Dedifferentiated amniotic fluid mesenchymal stem cell (primary cell): ENCODE measurements at regions not wholly inside any gene's neighbourhood (a gene's known extent, or its start where the extent isn't known, plus 50 kb on each side); places are given as distances from the start of the nearest gene placed in this dataset.
"Not testable (repeated sequence)": the region's sequence is repeated elsewhere in the genome, so short reads cannot be mapped to it uniquely, and the experiment has no call there.

ENCODE experiments used
- DNase-seq: peaks from one replicate; pipeline ENCODE4 v3.0.0-alpha.2; 2016; ENCODE audit errors: extremely low spot score

DNA sequence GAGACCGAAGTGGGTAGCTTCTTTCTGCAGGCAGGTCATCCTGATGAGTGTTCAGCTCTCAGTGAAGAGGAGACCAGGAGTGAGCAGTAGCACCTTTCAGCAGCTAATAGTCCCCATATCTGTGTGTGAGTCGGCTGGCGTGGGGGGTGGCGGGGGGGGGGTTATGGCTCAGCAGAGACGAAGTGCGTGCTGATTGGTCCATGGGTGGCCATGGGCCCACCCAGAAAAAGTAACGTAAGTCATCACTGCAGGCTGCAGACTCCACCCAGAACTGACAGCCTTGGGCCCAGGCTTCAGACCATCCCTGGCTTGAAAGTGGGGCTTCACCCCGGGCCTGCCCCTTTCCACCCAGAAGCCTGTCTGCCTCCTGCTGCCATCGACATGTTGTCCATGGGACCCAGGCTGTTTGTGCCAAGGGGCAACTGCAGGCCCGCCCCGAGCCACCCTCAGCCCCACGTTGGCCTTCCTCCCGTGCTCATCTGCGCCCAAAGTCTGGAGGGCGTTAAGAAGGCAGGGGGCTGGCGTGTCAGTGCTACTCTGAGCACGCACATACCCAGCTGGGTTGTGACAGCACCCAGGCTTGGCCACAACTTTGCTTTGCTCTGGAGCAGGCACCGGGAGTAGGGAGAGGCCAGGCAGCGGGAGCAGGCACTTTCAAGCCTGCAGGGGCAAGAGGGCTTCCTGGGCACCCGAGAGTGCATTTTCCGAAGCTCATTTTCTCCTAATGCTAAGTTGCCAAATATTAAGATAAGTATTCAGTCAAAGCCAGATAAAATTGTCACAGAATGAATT lies 511.7 kb upstream of the CDIN1 start:
- no peak for DNase-seq

DNA sequence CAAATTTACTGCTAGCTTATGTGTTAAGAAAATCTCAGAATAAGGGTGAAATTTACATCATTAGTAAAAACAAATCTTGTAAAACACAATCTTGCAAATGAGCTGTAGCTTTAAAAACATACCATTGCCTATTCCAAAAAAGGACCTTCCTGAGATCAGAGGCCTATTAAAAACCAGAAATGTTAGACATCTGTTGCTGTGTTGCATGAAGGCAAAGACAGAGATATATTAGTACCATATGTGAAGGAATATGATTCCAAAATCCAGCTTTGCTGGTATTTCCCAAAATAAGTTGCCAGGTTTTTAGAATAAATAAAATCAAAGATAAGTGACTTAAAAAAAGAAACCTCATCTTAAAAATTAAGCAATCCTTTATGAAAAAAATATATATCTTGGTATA lies 504.1 kb upstream of the CDIN1 start:
- peak; percentile 66 for DNase-seq

DNA sequence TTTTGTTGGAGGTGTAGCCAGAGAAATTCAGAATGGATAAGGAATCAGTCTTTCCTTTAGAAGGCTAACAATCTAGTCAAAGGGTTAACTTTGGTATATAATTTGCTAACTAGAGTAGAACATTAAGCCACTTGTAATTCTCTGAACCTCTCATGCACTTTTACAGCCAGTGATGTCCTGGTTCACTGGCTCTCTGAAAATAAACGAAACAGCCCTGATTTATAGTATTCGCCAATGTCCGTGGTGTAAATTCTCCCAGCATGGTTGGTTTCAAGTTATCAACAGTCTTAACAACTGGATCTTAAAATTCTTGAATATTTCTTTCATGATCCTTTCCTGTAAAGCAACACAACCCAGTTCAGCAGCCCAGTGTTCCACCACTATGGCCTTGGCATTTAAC lies 500.4 kb upstream of the CDIN1 start:
- no peak for DNase-seq

DNA sequence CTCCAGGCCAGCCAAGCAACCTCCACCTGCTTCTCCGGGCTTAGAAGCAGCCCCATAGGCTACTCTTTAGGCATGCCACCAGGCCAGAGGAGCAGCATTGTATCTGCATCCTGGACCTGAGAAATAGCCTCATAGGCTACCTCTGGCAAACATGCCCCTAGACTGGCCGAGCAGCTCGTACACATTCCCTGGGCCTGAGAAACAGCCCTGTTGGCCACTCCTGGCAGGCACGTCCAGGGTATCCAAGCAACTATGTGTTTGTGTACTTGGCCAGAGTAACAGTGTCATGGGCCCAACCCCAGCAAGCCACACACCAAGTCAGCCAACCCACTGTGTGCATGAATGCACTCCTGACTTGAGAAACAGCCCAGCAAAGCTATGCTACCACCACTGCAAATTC lies 498.7 kb upstream of the CDIN1 start:
- no peak for DNase-seq

DNA sequence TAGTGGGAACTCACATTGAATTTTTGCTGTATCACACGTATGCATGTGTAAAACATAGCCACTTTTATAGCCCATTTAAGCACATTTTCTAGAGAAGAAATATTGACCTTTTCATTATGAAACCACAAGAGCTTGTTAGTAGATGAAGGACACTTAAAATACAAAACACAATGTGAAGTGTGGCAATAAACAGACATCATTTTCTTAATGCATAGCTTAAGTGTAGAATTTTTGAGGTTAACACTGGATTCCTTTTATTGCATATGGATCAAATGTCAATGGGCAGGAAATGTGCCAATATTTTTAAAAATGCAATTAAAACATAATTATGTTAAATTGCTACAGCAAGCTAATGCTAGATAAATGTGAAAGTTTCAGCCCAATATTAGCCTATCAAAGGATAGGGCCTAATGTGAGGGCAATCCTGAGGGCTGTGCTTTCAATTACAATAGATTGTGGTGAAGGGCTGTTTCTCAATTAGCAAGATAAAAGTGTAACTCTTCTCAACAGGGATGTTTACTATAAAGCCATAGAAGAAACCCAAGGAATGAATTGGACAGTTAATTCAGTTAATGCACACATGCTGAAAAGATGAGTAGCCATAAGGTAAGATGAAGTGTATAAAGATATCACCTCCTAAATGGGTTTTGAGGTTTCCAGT lies 489.0 kb upstream of the CDIN1 start:
- no peak for DNase-seq

DNA sequence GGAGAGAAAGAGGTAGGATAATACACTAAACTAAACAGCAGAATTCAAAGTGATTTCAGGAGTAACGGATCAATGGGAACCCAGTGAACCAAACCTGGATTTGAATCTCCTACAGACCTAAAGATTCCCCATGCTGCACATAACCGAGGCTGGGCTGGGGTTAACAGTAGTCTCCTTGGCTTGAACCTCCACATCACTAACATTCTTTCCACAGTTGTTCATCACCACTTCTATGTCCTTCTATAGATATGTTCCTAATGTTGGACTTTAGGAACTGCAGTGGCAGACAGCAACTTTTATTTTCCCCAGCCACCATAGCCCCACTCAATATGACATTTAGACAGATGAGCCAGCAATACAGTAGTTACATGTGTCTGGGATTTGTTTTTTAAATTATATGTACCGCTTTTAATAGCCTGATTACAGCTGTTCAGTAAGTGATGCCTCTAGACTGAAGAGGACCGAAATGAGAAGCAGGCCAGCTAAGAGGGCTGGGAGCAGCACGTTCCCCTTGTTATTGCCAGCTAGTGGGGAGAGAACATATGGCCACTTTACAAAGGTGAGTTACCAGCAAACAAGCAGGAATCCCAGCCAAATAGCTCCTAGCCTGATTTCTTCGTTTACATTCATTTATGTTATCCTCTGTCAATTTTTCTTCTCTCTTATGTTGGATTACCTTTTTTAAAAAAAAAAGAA lies 472.6 kb upstream of the CDIN1 start:
- no peak for DNase-seq

DNA sequence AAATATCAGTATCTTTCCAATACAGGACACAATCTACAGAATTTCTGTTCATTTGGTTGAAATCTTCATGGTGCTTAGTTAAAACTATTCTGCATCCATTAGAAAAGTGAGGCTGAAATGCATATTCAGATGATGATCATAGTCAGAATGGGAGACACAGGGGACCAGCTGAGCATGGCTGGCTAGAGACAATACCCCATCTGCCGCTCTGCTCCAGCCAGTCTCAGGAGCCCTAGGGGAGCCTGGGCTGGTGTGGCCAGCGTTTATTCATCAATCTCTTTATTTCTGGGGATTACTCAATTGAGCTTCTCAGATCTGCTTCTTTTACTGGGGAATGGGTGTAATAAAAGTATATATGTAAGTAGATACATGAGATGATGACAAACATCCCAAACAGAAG lies 470.9 kb upstream of the CDIN1 start:
- DNase-seq: no peak

DNA sequence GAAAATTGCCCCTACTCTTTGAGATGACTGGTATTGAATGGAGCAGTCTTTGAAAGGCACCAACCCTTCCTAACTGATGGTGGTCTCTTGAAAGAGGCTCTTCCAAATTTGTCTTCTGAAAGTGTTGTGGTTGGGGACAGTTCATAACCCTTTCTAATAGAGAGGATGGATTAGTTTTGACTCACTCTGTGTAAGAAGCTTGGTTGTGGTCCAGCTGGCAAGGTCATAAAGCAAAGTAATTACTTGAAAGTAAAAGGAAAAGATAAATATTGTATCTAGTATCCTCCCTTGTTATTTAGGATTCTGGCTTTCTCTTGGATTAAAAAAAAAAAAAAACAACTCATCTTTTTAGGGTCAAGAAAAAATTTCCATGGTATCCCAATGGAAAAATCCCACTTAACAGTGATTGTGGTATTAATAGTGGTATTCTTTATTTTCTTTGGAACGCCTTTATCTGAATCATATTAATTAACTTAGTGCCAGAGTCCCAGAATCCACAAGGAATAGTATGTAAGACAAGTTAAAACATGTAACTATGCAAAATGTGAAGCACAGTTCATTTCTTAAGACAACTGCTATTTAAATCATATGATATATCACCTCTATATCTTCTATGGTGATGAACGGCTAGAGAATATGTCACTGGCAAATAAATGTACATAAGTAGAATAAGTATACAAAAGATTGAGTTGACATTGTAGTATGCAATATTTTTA lies 469.3 kb upstream of the CDIN1 start:
- DNase-seq: no peak

DNA sequence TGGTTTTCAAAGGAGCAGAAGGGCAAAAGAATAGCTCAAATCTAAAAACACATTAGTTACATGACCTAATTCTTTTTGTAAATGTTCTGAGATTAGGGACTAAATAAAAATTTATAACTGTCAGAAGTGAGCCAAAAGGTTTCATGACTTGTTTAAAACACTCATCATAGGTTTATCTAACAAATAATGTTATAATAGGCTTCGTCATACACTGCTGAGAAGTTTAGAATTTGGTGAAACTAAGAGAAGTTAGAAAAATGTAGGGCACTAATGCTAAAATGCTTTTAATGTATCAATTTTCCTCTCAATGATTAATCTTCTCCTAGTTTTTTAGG lies 468.8 kb upstream of the CDIN1 start:
- no peak for DNase-seq

DNA sequence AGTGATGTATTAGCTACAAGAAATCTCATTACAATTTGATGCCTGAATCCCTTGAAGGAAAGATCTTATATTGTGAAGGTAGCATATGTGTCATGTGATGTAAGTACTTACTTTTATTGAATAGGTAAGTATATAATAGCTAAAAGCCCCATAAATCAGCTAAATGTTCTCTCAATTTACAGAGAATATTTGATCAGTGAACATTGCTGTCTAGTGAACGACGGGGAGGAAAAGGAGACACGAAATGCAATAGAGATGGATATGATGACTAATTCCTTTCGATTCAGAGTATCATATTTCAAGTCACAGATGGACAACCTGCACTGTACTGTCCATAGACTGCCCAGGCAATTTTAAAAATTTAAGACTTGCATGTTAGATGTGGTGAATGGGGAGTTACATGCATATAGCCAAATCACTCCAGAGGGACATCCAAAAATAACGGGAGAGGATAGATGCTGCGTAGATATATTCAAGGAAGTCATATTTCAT lies 462.1 kb upstream of the CDIN1 start:
- DNase-seq: no peak

DNA sequence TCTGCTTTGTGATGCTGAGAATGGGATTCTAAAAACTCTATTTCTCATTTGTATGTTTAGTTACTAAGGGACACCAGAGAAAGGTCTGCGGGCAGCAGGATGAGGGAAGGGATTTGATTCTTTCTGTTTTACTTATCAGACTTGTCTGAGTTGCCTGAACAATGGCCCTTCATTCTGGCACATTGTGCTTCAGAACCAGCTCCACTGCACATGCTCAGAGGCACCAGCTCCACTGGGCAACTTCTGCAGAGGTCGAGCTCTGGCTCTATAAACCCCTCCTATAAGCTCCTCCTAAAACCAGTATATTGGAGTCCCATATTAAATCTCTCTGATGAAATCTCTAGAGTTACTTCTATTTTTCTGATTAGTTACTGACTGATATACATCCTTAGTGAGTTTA lies 453.2 kb upstream of the CDIN1 start:
- DNase-seq: no peak

DNA sequence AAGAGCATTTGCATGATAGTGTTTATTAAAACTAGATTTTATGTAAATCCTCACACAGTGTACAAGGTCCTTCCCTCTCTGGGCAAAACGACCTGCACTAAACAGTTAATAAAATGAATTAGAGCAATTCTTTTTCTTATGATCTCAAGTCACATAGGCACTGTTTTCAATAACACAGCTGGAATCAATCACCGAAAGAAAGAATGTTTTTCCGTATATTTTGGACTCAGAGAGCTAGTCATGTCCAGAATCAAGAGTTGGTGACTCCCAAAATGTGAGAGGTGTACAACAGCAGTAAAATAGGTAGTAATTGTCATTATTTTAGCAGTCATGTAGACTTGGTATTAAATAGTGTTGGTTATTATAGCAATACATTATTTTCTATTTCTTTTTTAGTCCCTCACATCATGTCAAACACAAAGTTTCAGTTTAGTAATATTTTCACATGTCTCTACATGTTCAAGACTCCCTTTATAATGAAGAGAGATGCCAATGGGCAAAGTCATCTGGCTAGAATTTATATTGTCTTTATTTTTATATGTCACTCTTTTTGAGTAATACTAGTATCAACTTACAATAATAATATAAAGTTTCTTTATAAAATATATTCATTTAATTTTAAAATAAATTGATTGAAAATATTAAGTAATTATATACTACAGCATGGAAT lies 448.6 kb upstream of the CDIN1 start:
- DNase-seq: no peak

DNA sequence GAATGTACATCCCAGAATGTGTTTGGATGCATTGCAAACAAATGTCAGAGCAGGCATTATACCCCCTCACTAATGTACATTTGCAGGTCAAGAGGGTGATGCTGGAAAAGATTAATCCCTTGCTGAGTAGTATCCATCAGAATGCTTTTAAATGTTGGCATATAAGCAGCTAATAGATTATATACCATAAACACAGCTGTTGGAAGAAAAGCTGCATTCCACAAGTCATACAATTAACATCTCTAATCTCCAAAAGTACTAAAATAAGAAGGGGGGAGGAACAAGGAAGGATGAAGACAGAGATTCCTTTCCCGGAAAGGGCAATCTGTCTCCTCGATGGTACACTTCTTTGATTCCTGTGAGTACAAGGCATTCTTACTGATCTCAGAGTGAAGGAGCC lies 445.7 kb upstream of the CDIN1 start:
- DNase-seq: no peak

DNA sequence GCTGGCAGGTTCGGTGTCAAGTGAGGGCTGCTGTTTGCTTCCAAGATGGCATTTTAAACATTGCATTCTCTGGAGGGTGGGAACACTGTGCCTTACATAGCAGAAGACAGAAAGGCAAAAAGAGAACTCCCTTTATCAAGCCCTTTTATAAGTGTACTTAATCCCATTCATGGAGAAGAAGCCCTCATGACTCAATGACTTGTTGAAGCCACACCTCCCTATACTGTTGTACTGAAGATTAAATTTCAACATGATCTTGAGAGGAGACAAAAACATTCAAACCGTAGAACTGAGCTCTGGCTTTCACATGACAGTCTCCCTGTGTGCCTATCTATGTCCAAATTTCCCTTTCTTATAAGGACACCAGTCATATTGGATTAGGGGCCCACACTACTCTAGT lies 443.4 kb upstream of the CDIN1 start:
- no peak for DNase-seq

DNA sequence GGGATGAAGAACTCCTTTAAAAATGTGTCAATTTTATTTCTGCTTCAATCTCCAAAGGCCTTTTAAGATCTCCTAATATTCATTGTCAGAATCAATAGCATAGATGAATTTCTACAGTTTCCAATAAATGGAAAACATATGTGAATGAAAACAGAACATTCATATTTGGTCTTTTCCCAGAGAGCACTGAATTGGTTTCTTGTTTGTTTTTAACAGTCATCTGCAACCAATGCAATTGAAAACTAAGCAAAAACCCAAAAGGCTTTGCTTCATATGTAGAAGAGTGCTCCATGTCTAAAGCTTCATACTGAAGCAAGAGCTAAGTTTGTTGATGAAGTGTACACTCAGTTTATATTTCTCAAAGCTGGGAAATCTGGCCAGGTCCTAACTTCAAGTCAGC lies 426.5 kb upstream of the CDIN1 start:
- DNase-seq: no peak

DNA sequence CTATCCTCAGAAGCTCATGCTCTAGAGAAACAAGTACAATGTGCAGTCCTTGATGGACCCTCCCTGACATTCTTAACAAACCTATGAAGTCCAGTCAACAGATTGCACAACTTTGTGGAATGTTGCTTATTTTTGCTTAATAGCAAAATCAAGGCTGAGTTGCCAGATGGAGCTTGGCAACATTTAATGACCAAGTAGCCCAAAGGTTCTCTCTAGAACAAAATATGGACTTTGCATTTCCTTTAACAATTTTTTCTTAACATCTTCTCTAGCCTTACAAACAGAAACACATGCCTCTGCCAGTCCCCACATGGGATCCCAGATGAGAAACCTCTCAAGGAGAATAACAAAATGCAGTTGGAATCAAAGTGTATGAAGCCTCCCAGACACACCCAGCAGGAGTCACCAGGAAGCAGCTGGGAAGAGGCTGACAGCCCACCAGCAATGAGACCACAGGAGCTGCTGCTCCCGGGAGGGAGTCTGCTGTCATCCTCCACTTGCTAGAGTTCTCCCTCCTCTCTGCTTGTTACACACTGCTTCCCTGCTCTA lies 422.5 kb upstream of the CDIN1 start:
- peak; percentile 61 for DNase-seq

DNA sequence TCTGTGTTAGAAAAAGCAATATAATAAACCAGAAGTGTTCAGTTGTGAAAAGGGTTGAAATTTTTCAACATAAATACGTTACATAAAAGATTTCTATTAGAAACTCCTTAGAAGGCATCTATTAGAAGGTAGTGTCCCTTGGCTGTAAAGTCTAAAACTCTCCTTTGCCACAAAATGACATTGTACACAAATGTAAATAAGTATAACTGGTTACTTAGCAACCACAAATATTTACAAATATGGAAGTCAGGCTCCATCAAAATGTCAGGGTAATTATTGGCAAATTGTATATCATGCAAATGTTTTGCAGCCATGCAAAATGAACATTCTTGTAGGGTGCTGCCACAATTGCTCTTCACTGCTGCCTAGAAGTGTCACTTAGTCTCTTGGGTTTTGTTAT lies 419.1 kb upstream of the CDIN1 start:
- DNase-seq: no peak

DNA sequence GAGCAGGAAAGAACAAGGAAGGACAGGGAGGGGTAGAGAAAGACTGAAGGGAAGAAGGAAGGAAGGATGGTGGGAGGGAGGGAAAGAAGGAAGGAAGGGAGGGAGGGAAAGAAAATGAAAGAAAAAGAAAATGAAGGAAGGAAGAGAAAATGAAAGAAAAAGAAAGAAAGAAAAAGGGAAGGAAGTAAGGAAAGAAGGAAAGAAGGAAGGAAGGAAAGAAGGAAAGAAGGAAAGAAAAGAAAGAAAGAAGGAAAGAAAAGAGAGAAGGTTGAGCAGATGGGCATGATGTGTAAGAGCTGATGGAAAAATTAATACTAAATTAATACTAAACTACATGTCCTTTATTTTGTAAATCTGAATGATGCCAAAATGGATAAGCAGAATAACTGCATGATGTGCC lies 418.3 kb upstream of the CDIN1 start:
- no peak for DNase-seq

DNA sequence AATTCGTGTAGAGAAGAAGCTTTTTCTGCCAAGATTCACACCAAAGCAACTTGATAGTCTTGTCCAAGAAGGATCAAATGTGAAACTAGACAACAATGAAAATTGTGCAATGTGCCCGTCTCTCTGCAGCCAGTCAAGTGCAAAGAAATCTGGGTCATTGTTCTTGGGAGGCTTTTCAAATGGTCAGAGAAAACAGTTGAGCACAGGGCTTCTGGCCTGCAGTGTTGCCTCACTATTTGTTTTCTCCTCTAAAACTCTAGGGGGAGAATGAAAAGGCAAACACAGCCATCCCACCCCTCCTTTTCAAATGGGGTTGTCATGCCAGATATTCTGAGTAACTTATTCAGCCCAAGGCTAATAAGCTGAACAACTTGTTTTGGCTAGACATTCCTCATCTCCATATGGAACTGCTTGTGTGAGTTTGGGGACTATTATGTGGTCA lies 417.6 kb upstream of the CDIN1 start:
- peak; percentile 82 for DNase-seq

DNA sequence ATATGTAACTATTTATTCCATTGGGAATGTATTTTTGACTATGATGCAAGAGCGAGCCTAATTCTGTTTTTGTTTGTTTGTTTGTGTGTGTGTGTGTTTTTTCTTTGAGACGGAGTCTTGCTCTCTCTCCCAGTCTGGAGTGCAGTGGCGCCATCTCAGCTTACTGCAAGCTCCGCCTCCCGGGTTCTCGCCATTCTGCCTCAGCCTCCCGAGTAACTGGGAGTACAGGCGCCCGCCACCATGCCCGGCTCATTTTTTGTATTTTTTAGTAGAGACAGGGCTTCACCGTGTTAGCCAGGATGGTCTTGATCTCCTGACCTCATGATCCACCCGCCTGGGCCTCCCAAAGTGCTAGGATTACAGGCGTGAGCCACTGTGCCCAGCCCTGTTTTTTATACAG lies 415.4 kb upstream of the CDIN1 start:
- not testable (repeated sequence) for DNase-seq

DNA sequence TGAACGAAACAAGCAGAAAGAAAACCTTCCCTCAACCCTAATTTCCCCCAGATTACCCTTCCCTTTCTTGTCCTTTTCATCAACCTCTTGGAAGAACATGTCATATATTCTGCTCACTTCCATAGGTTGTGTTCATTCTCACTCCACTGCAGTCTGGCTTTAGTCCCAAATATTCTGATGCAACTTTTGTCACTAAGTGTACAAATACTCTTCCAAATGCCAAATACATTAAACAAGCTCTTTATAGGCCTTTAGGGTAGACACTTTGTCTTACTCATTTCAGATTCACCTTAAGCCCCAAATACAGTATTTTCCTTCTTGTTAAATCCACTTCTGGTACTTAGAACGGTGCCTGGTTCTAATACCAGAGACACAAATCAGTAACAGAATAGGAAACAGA lies 406.5 kb upstream of the CDIN1 start:
- no peak for DNase-seq
